NCI-H2196 (cell line): ENCODE measurements at regions not wholly inside any gene's neighbourhood (a gene's known extent, or its start where the extent isn't known, plus 50 kb on each side); places are given as distances from the start of the nearest gene placed in this dataset.

Experiments used
- DNase-seq: peaks from one replicate; lab custom pipeline; 2025; ENCODE audit not compliant: unreplicated experiment; lab: John Stamatoyannopoulos, UW

DNA sequence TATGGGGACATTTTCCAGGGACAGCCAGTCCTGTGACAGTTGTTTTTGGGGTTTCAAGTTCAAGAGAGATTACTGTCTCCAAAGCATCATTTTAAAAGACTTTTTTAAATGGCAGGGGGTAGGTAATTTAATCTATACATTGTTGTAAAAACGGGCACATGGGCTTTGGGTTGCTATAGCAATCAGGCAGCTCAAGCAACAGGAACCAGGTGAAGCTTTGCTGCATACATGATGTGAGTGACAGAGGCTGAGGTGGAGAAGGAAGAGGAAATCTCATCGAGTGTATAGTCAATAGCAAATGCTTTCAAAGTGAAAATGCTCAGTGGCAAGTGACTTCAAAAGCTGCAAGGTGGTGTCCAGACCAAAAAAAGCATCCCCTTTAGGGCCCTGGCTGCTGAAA, 277.4 kb upstream of the JAG1 start:
- DNase-seq: no peak

DNA sequence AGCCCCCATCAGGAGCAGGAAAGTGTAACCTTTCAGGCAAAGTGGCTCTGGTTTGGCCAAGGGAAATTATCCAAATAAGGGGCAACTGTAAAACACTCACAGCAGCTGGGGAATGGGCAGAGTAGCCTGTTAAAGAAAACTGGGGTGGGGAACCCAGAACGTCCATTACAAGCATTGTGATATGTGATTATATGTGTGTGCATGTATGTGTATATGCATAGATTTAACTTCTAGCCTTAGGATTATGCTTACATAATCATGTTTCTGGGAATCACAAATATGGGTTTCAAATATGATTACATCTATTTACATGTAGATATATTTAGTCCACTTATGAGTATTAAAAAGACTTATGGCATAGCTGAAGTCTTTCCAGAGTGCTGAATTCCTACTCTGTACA, 278.1 kb upstream of the JAG1 start:
- DNase-seq: no peak

DNA sequence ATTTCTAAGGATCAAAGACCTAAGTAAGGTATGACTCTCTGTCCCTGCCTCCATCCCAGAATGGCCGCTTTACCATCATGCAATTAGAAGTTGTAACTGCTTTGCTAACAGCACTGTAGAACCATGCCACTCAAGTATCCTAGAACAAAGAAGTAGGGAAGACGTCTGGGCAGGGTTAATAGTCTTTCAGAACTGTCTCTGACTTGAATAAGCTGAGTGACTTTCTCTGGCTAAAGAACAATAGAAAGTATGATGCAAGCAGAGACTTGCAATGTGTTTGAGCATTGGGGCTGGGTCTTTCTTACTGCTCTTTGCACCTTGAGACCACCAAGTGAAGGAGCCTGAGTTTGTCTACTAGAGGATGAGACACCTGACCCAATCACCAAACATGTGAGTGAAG, 279.6 kb upstream of the JAG1 start:
- DNase-seq: no peak

DNA sequence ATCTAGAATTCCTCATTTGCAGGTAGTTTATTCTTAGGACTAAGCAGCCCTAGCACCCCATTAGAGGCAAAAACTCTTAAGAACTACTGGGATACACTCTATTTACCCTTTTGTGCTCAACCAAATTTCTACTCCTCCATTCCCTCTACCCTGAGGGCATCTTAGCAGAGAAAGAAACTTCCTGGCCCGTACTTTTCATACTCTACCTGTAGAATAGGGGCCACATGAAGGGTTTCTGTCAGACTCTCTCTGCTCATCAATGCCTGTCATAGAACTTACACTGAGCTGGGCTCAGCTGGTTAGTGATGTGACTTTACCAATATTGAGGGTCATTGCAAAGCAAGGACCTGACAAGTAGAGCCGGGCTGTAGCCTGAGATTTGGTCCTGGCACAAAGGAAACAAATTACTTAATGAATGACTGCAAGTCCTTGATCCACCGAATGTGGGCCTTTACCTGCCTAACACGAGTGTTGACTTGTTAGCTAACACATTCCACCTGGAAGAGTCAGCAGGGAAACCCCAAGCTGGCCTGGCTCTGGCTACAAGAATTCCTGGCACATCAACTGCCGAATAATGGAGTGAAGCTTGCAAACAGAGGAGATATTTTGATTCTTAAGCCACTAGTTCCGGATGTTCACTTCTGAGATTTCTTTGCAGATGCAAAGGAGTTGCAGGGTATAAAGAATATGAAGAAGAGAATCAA, 280.5 kb upstream of the JAG1 start:
- no peak for DNase-seq

DNA sequence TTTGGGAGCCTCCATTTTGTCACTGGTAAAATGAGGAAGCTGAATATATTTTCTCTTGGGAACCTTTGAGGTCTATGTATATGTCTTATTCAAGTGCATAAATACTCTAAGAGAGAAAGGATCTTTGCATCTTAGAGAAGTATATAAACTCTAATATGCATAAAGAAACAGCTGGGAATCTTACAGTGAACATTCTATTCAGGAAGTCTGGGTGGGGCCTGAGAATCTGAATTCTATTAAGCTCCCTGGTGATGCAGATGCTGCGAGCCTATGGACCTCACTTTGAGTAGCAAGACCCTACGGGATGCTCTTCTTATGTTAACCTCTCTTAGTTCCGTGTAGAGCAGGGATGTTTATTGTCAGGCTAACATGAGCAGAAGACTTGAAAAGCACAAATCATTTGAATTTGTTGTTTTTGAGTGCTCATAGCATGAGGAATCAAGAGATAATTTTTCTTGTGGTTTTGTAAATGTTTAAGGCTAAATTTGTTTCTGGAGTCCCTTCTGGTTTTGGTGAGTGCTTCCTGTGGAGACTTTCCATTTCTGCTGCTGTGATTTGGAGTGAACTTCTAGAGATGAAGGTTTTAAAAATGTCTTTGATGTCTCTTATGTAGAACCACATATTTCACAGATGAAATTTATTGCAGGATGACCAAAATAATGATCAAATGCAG, 281.2 kb upstream of the JAG1 start:
- DNase-seq: no peak

DNA sequence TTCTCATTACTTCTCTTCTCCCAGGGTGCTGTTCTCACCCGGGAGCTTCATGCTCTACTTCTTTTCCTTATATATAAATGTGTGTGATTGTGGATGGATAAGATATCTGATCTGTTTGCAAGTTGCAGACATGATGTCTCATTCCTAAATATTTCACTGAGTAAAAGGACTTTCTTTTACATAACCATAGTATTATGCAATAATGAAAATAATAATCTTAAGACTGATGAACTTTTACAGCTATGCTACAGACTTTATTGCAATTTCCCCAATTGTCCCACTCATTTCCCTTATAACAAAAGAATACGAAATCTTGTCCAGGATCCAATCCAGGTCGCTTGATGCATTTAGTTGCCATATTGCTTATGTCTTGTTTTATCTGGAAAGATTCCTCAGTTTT, 284.5 kb upstream of the JAG1 start:
- DNase-seq: no peak

DNA sequence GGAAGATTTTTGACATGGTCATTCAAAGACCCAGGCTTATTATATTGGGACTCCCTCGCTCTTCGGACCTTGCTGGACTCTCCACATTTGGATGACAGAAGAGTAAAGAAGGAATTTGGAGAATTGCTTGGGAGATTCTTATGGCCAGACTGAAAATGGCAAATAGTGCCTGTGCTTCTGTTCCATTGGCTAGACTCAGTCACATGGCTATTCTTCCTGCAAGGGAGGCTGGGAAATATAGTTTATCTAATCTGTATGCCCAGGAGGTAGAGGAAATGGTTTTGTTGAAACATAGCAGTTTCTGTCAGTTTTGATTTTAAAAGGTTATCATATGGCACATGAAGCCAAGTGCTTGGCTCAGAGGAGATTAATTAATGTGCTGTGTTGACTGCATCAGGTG, 286.6 kb upstream of the JAG1 start:
- DNase-seq: no peak

DNA sequence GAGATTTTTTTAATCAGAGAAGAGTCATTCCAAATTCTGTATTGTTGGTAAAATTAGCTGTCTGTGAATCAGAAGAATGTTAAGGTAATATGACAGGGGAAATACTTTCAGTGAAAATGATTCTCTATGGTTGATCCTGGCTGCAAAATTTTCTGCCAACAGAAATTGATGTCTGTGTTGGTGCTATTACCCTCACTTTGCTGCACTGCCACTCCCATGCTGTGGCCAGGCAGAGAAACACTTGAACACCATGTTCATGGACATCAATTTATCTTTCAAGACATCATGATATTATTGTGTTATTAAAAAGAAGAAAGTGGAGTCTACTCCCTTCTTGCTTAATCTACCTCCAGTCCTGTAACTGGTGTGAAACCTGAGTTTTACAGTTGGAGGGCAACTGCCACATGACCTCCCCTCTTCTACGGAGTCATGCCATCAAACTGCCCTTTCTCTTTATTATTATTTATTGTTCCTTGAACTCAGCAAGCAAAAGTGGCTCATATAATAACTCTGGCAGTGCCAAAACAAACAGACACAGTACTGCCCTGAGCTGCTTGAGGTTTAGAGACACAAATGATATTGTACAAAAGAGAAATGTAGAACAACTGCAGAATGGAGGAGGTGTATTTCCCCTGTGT, 288.0 kb upstream of the JAG1 start:
- peak; percentile 55 for DNase-seq

DNA sequence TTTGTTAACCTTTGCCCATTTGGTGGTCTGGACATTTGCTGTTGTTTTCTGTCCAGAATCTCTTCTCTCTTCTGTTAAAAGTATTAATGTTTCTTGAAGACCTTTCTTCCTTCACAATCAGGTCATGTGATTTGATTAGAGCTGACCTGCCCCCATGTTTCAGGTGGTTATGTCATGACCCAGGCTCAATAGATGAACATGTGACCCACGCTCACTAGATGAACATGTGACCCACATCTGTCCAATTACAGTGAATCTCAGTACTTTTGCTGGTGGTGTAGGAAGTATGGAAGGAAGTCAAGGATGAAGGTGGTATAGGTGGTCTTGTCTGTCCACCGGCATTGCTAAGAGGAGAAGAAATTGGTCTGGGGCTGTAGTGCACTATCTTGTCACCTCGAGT, 289.1 kb upstream of the JAG1 start:
- no peak for DNase-seq

DNA sequence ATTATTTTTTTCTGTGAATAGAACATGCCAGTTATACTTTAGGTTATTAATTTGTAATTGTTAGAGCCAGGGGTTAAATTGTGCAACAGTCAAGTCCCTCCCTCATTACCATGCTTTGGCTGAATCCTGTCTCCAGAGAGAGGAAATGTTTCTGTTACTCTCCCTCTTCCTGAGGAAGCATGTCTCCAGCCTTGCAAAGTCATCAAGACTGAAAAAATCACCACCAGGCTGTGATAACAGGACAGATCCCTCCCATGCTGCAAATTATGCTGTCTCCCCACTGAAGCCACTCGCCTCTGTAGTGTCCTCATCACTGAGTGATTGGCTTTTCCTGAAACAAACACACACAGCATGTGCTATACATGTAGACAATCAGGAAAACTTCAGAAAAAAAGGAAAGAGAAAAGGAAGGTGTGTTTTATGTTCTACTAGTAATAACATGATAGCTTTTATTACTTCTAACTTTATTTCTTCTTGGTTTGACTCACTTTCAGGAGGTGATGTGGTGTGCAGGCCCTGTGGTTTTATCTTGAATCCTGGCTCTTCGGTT, 290.0 kb upstream of the JAG1 start:
- no peak for DNase-seq

DNA sequence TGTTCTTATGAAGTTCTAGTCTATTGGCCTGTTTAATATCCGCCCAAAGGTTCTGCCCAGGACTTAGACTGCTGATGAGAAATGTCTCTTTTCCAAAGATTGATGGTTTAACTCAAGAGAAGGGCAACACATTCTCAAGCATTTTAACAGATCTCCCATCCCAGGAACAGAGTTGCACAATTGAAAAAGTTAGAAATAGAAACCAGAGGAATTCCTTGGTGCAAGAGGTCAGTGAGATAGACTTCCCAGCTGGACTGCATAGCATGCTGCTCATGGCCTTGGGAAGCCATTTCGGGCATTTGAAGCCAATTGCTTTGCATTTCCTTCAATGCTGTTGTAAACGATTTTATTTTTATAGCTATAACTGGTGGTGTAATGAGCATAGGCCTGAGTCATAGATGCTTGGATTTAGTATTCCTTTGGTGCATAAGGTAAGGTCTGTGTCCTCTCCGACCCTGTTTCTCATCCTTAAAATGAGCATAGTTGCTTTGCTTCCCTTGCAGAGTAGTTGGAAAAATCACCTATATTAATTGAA, 292.2 kb upstream of the JAG1 start:
- DNase-seq: no peak

DNA sequence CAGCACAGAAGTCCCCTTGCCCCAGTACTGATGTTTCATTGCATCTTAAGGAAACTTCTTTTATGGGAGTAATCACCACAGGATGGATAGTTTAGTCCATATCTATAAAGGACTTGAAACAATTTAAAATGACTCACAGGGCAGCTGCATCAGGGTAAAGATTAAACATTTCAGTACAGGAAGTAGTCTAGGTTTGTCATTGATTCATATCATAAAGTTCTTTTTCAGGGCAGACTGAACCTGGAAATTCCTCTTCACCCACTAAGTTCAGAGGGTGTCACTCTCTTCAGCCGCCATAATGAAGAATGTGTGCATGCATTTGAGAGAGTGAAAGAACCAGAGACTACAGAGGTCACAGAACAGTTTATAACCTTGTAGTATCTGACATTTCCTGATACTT, 296.3 kb upstream of the JAG1 start:
- no peak for DNase-seq

DNA sequence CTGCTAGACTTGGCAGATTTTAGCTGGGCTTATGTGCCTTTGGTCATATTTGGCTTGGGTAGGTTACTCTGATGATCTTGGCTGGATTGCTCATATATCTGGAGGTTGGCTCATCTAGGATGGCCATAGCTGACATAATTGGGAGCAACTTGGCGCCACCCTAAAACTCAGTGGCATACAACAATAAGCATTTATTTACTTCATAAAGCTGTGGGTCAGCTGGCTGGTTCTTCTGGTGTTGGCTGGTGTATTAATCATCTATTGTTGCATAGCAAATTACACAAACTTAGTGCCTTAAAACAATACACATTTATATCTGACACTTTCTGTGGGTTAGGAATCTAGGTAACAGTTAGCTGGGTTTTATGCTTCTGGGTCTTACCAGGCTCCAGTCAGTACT, 297.3 kb upstream of the JAG1 start:
- DNase-seq: no peak

DNA sequence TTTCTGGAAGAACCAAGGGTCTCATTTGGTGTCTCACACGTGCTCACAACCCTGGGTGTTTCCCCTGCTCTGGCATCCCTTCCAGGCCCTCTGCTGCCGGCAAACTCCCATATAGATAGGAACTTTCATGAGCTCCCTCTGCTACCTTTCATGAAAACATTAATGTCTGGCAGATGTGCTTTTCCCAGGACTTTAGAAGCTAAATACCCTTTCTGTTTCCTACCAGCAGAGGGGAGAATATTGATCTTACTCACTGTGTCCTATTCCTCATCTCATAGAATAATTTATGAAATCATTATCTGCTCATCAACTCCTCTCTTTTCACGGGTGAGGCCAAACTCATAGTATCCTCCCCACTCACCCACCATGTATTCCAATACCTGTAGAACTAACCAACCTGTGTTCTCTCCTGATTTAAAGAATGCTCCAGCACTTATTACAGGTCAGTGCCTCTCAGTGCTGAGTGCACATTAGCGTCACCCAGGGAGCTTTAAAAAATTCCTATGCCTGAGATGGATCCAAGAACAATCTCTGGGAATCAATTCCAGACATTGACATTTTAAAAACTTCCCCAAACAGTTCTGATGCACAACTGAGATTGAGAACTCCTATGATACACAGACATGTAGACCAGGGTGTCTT, 298.5 kb upstream of the JAG1 start:
- DNase-seq: no peak

DNA sequence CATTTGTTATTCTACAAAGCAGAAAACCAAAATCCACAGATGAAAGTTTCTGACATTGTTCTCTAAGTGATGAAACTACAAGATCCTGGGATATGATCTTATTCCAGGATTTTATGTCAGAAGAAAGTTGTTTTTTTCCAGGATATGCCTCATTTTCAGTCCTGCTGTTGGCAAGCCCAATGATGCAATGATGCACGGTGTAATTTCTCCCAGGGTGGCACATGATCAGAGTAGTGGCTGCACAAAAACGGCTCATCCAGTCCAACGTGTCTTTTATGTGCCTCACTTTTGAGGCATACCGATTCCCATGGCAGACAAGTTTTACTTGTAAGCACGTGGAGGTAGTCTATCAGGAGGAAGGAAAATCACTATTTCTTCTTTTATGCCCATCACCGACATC, 302.3 kb upstream of the JAG1 start:
- DNase-seq: no peak

DNA sequence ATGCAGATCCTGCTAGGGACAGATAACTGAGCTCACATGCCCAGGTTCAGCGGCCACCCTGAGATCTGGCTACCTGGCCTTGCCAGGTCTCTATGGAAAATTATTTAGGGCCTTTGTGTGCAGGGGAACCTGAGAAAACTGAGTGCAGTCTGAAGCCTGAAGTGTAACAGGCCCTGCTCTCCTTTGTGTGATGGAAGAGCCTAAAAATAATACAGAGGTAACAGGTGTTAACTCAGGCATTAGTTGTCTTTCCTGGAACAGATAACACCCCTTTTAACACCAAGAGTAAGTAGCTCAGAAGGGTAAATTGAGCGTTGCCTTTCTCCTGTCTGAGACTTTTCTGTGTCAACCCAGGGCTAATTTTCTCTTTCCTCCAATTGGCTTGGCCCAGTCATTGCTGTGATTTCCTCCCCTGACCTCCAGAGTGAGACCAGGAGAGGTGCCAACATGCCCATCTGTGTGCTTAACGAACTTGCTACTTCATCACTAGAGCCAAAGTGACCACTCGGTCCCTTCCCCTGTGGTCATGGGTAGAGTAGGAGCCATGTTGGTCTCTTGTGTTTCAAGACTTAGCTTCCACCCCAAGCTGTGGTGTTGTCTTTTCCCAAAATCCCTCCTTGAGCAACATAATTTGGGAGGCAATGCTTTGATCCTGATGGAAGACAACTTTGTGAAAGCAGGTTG, 304.4 kb upstream of the JAG1 start:
- no peak for DNase-seq

DNA sequence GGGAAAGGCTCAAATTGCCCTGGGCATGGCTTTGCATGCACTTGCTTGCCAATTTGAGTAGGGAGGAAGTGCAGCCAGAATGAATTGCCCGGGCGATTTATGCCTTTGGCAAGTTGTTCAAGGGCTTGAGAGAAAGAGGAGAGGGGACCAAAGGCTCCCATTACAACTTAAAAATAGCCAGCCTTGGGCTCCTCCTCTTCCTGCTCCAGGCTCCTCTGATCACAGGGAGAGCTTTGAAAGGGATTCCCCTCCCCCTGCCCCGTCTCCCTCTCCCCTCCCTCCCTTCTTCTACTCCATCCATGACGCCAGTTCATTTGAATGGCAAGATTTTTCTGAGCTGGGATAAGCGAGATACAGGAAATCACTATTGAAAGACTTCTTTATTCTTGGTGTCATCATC, 304.9 kb upstream of the JAG1 start:
- DNase-seq: peak; percentile 38

DNA sequence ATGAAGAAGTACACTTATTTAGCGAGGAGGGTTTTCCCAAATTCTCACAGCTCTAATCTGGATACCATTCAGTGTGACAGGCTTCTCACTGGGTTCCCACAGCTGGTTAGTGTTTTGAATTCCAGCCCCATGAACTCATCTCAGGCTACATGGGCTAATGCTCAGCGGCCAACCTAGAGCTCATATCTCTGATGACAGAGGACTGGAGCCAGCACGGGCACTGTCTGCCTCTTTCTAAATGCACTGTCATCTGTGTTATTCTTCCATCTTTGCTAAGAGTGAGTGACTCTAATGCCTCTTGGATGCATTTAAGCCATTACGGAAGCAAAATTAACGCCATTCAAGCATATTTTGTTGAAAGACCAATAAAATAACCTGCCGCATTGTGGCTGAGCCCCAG, 308.9 kb upstream of the JAG1 start:
- DNase-seq: no peak

DNA sequence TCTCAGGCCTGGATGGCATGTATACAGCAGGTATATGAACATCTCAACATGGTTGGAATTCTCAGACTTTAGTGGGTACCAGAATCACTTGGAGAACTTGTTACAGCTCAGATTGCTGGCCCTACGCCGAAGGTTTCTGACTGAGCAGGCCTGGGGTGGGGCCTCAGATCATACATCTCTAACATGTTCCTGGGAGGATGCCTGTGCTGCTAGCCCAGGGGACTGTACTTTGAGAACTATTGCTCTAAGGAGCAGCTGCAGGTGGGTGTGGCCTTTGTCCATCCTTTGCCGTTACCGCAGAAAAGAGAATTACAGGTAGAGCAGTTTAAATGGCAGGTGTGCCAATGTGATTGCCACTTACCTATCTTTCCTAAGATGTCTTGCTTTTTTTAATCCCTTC, 310.5 kb upstream of the JAG1 start:
- DNase-seq: no peak

DNA sequence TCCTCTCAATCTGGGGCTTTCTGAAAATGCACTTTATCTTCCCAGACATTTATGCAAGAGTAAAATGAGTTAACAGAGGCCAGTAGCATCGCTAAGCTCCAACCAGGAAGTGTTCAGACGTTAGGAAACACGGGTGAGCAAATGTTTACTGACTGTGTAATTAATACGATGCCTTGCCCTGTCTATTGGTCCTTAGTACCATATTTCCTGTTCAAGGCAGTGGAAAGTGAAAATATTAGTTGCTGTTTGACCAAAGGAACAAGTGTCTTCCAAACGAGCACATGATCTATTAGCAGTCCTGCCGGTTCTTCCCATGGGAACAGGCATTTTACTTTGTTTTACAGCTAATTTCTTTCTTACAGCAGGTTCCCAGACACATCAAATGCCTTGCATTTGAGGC, 311.1 kb upstream of the JAG1 start:
- no peak for DNase-seq

DNA sequence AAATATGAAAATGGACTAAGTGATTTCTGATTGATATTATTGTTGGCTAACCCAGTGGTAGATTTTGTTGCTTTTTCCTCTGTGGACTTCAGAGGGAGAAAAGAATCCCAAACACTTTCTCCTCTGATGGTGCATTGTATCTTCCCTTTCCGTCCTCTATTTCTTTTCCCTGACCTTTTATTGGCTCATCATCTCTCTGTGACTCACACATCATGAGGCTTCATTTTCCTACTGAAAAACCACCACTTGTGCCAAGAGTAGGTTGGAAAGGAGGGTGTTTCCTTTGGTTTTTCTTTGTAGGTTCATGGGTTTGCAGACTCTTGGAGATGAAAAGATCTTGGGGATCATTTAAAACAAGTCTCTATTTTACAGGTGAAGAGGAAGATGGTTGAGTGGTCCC, 311.7 kb upstream of the JAG1 start:
- DNase-seq: no peak
